ENCODE measurements at regions not wholly inside any gene's neighbourhood (a gene's known extent, or its start where the extent isn't known, plus 50 kb on each side); places are given as distances from the start of the nearest gene placed in this dataset.

- Histone ChIP-seq H3K4me3 (no peak overlapping the region), H3K36me3 (no peaks in the 10 kb centered on the region), H3K27ac (replicated peaks) (no peak overlapping the region), H3K27me3 (ENCODE audit: low read depth) (no peaks in the 10 kb centered on the region), H3K4me1 (no peaks in the 10 kb centered on the region), H3K9me3 (replicated peaks) (no peaks in the 10 kb centered on the region)
- DNase-seq = no peak
- TF ChIP-seq, protein P1, sequence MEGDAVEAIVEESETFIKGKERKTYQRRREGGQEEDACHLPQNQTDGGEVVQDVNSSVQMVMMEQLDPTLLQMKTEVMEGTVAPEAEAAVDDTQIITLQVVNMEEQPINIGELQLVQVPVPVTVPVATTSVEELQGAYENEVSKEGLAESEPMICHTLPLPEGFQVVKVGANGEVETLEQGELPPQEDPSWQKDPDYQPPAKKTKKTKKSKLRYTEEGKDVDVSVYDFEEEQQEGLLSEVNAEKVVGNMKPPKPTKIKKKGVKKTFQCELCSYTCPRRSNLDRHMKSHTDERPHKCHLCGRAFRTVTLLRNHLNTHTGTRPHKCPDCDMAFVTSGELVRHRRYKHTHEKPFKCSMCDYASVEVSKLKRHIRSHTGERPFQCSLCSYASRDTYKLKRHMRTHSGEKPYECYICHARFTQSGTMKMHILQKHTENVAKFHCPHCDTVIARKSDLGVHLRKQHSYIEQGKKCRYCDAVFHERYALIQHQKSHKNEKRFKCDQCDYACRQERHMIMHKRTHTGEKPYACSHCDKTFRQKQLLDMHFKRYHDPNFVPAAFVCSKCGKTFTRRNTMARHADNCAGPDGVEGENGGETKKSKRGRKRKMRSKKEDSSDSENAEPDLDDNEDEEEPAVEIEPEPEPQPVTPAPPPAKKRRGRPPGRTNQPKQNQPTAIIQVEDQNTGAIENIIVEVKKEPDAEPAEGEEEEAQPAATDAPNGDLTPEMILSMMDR (IDR thresholded peaks at IDR 0.05; ENCODE audit: borderline replicate concordance) = no peak
- intact Hi-C loops (cut with micrococcal nuclease) = no loop called here
These were observed 398.0 kb upstream of the MEIS1 start for GRCh38 chr2:66036948-66037347.

- no peaks in the 10 kb centered on the region for H3K9me3 ChIP-seq (replicated peaks)
- no peaks in the 10 kb centered on the region for H3K27me3 ChIP-seq (ENCODE audit: low read depth)
- H3K4me1 ChIP-seq = no peaks in the 10 kb centered on the region
- intact Hi-C loops (cut with micrococcal nuclease) = no loop called here
- DNase-seq = no peak
- no peak overlapping the region for H3K4me3 ChIP-seq
- H3K36me3 ChIP-seq = no peaks in the 10 kb centered on the region
- TF ChIP-seq, protein P1 (IDR thresholded peaks at IDR 0.05; ENCODE audit: borderline replicate concordance) = no peak
- H3K27ac ChIP-seq (replicated peaks) = no peak overlapping the region
These were observed 400.5 kb upstream of the MEIS1 start for GRCh38 chr2:66034467-66034866.

GRCh38 chr2:66032226-66032775 lies 402.6 kb upstream of the MEIS1 start:
- H3K27me3 ChIP-seq (ENCODE audit: low read depth) = no peaks in the 10 kb centered on the region
- DNase-seq = no peak
- H3K27ac ChIP-seq (replicated peaks) = no peak overlapping the region
- no peaks in the 10 kb centered on the region for H3K36me3 ChIP-seq
- intact Hi-C loops (cut with micrococcal nuclease) = no loop called here
- TF ChIP-seq, protein P1 (IDR thresholded peaks at IDR 0.05; ENCODE audit: borderline replicate concordance) = no peak
- H3K4me3 ChIP-seq = no peak overlapping the region
- no peaks in the 10 kb centered on the region for H3K4me1 ChIP-seq
- H3K9me3 ChIP-seq (replicated peaks) = no peaks in the 10 kb centered on the region

- Histone ChIP-seq H3K27me3 (ENCODE audit: low read depth) (peaks cover 4% of the 10 kb centered on the region), H3K9me3 (replicated peaks) (no peaks in the 10 kb centered on the region), H3K4me3 (no peak overlapping the region), H3K27ac (replicated peaks) (no peak overlapping the region), H3K4me1 (no peaks in the 10 kb centered on the region), H3K36me3 (no peaks in the 10 kb centered on the region)
- intact Hi-C loops (cut with micrococcal nuclease) = no loop called here
- no peak for DNase-seq
- TF ChIP-seq, protein P1 (IDR thresholded peaks at IDR 0.05; ENCODE audit: borderline replicate concordance) = no peak
These were observed 403.7 kb upstream of the MEIS1 start for GRCh38 chr2:66031236-66031635.

DNA sequence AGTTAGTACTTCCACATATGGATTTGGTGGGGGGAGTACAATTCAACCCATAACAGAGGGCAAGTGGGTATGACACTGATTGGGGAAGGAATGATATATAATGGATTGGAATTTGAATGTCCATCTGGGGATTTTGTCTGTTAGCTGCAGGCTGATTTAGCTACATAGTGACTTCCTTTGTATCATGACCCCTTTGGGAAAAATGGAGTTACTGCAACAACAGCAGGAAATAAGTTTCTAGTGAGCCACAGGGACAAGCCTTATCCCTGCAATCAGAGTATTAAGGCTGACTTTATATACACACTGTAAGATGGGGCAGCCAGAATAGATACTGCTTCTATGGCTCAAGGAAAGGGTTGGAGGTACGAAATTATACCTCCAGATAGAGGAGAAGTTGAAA lies 404.4 kb upstream of the MEIS1 start:
- peaks cover 4% of the 10 kb centered on the region for H3K27me3 ChIP-seq (ENCODE audit: low read depth)
- no peak for DNase-seq
- no peaks in the 10 kb centered on the region for H3K36me3 ChIP-seq
- H3K4me1 ChIP-seq = no peaks in the 10 kb centered on the region
- H3K27ac ChIP-seq (replicated peaks) = no peak overlapping the region
- intact Hi-C loops (cut with micrococcal nuclease) = no loop called here
- no peak overlapping the region for H3K4me3 ChIP-seq
- H3K9me3 ChIP-seq (replicated peaks) = no peaks in the 10 kb centered on the region
- TF ChIP-seq, protein P1 (IDR thresholded peaks at IDR 0.05; ENCODE audit: borderline replicate concordance) = no peak
